ENCODE measurements at regions not wholly inside any gene's neighbourhood (a gene's known extent, or its start where the extent isn't known, plus 50 kb on each side); places are given as distances from the start of the nearest gene placed in this dataset.

GRCh38 chr22:27274770-27275449 lies 526.6 kb downstream of the MN1 start:
- H3K36me3 ChIP-seq (replicated peaks) = no peaks in the 10 kb centered on the region
- no peak for DNase-seq (ENCODE audit: low spot score in 2 of 2)
- H3K4me3 ChIP-seq = no peak overlapping the region
- no peaks in the 10 kb centered on the region for H3K4me1 ChIP-seq
- in situ Hi-C loops (cut with MboI; ENCODE audit: low sequenced_read_pairs) = no loop called here
- peaks cover 7% of the 10 kb centered on the region; the same call in 1 of the 2 replicates for H3K27me3 ChIP-seq (ENCODE audit: low read depth)
- 0 out of 2 replicates have a peak, but pooled peaks cover 3% of the 10 kb centered on the region for H3K9me3 ChIP-seq

GRCh38 chr22:27278946-27279345 lies 522.6 kb downstream of the MN1 start:
- Histone ChIP-seq H3K4me1 (no peaks in the 10 kb centered on the region), H3K27me3 (ENCODE audit: low read depth) (peaks cover 3% of the 10 kb centered on the region; the same call in 1 of the 2 replicates), H3K36me3 (replicated peaks) (no peaks in the 10 kb centered on the region), H3K4me3 (no peak overlapping the region), H3K9me3 (peaks cover 3% of the 10 kb centered on the region; the same call in 1 of the 2 replicates)
- DNase-seq (ENCODE audit: low spot score in 2 of 2) = no peak
- in situ Hi-C loops (cut with MboI; ENCODE audit: low sequenced_read_pairs) = no loop called here

GRCh38 chr22:27283240-27283639 lies 518.3 kb downstream of the MN1 start:
- Histone ChIP-seq H3K27me3 (ENCODE audit: low read depth) (peaks cover 3% of the 10 kb centered on the region; the same call in 1 of the 2 replicates), H3K4me1 (no peaks in the 10 kb centered on the region), H3K9me3 (no peaks in the 10 kb centered on the region; the same call in 1 of the 2 replicates), H3K36me3 (replicated peaks) (no peaks in the 10 kb centered on the region), H3K4me3 (no peak overlapping the region)
- in situ Hi-C loops (cut with MboI; ENCODE audit: low sequenced_read_pairs) = no loop called here
- DNase-seq (ENCODE audit: low spot score in 2 of 2) = no peak

- Histone ChIP-seq H3K4me1 (no peaks in the 10 kb centered on the region), H3K4me3 (no peak overlapping the region), H3K27me3 (ENCODE audit: low read depth) (peaks cover 3% of the 10 kb centered on the region; the same call in 1 of the 2 replicates), H3K9me3 (no peaks in the 10 kb centered on the region; the same call in 1 of the 2 replicates), H3K36me3 (replicated peaks) (no peaks in the 10 kb centered on the region)
- in situ Hi-C loops (cut with MboI; ENCODE audit: low sequenced_read_pairs) = no loop called here
- DNase-seq (ENCODE audit: low spot score in 2 of 2) = peak in 1 of 2 experiments; percentile 23
Measured at GRCh38 chr22:27283714-27284113, 517.8 kb downstream of the MN1 start.

GRCh38 chr22:27284324-27284723 lies 517.2 kb downstream of the MN1 start:
- Histone ChIP-seq H3K36me3 (replicated peaks) (no peaks in the 10 kb centered on the region), H3K9me3 (no peaks in the 10 kb centered on the region; the same call in 1 of the 2 replicates), H3K4me3 (no peak overlapping the region), H3K4me1 (no peaks in the 10 kb centered on the region), H3K27me3 (ENCODE audit: low read depth) (no peaks in the 10 kb centered on the region; the same call in 1 of the 2 replicates)
- no peak for DNase-seq (ENCODE audit: low spot score in 2 of 2)
- in situ Hi-C loops (cut with MboI; ENCODE audit: low sequenced_read_pairs) = no loop called here

GRCh38 chr22:27286711-27287110 lies 514.8 kb downstream of the MN1 start:
- no peak for DNase-seq (ENCODE audit: low spot score in 2 of 2)
- no peaks in the 10 kb centered on the region for H3K36me3 ChIP-seq (replicated peaks)
- H3K9me3 ChIP-seq = no peaks in the 10 kb centered on the region; the same call in 1 of the 2 replicates
- H3K27me3 ChIP-seq (ENCODE audit: low read depth) = no peaks in the 10 kb centered on the region
- no peak overlapping the region for H3K4me3 ChIP-seq
- H3K4me1 ChIP-seq = no peaks in the 10 kb centered on the region
- in situ Hi-C loops (cut with MboI; ENCODE audit: low sequenced_read_pairs) = no loop called here

- Histone ChIP-seq H3K9me3 (no peaks in the 10 kb centered on the region), H3K36me3 (replicated peaks) (no peaks in the 10 kb centered on the region), H3K4me3 (no peak overlapping the region), H3K27me3 (ENCODE audit: low read depth) (peaks cover 15% of the 10 kb centered on the region), H3K4me1 (no peaks in the 10 kb centered on the region)
- DNase-seq (ENCODE audit: low spot score in 2 of 2) = no peak
- in situ Hi-C loops (cut with MboI; ENCODE audit: low sequenced_read_pairs) = no loop called here
Measured at GRCh38 chr22:27292542-27293299, 508.8 kb downstream of the MN1 start.

- no peak overlapping the region for H3K4me3 ChIP-seq
- in situ Hi-C loops (cut with MboI; ENCODE audit: low sequenced_read_pairs) = no loop called here
- H3K36me3 ChIP-seq (replicated peaks) = no peaks in the 10 kb centered on the region
- H3K27me3 ChIP-seq (ENCODE audit: low read depth) = peaks cover 22% of the 10 kb centered on the region
- H3K4me1 ChIP-seq = no peaks in the 10 kb centered on the region
- no peak for DNase-seq (ENCODE audit: low spot score in 2 of 2)
- H3K9me3 ChIP-seq = no peaks in the 10 kb centered on the region
Measured at GRCh38 chr22:27293721-27294445, 507.7 kb downstream of the MN1 start.

GRCh38 chr22:27295040-27295439 lies 506.5 kb downstream of the MN1 start:
- H3K4me3 ChIP-seq = no peak overlapping the region
- H3K9me3 ChIP-seq = no peaks in the 10 kb centered on the region
- in situ Hi-C loops (cut with MboI; ENCODE audit: low sequenced_read_pairs) = no loop called here
- H3K36me3 ChIP-seq (replicated peaks) = no peaks in the 10 kb centered on the region
- H3K4me1 ChIP-seq = no peaks in the 10 kb centered on the region
- H3K27me3 ChIP-seq (ENCODE audit: low read depth) = peaks cover 25% of the 10 kb centered on the region
- DNase-seq (ENCODE audit: low spot score in 2 of 2) = no peak

GRCh38 chr22:27295605-27296004 lies 506.0 kb downstream of the MN1 start:
- Histone ChIP-seq H3K9me3 (no peaks in the 10 kb centered on the region), H3K27me3 (ENCODE audit: low read depth) (peaks cover 25% of the 10 kb centered on the region), H3K4me3 (no peak overlapping the region), H3K36me3 (replicated peaks) (no peaks in the 10 kb centered on the region), H3K4me1 (no peaks in the 10 kb centered on the region)
- DNase-seq (ENCODE audit: low spot score in 2 of 2) = no peak
- in situ Hi-C loops (cut with MboI; ENCODE audit: low sequenced_read_pairs) = no loop called here

- DNase-seq (ENCODE audit: low spot score in 2 of 2) = no peak
- no peaks in the 10 kb centered on the region for H3K4me1 ChIP-seq
- H3K9me3 ChIP-seq = no peaks in the 10 kb centered on the region
- peaks cover 25% of the 10 kb centered on the region for H3K27me3 ChIP-seq (ENCODE audit: low read depth)
- H3K36me3 ChIP-seq (replicated peaks) = no peaks in the 10 kb centered on the region
- in situ Hi-C loops (cut with MboI; ENCODE audit: low sequenced_read_pairs) = no loop called here
- no peak overlapping the region for H3K4me3 ChIP-seq
Measured at GRCh38 chr22:27296091-27296675, 505.4 kb downstream of the MN1 start.

GRCh38 chr22:27297125-27297524 lies 504.4 kb downstream of the MN1 start:
- H3K9me3 ChIP-seq = no peaks in the 10 kb centered on the region
- H3K4me1 ChIP-seq = no peaks in the 10 kb centered on the region
- H3K27me3 ChIP-seq (ENCODE audit: low read depth) = peaks cover 25% of the 10 kb centered on the region
- no peaks in the 10 kb centered on the region for H3K36me3 ChIP-seq (replicated peaks)
- no peak overlapping the region for H3K4me3 ChIP-seq
- DNase-seq (ENCODE audit: low spot score in 2 of 2) = no peak
- in situ Hi-C loops (cut with MboI; ENCODE audit: low sequenced_read_pairs) = no loop called here

- Histone ChIP-seq H3K4me3 (no peak overlapping the region), H3K27me3 (ENCODE audit: low read depth) (peaks cover 25% of the 10 kb centered on the region), H3K4me1 (no peaks in the 10 kb centered on the region), H3K36me3 (replicated peaks) (no peaks in the 10 kb centered on the region), H3K9me3 (no peaks in the 10 kb centered on the region)
- in situ Hi-C loops (cut with MboI; ENCODE audit: low sequenced_read_pairs) = no loop called here
- no peak for DNase-seq (ENCODE audit: low spot score in 2 of 2)
Measured at GRCh38 chr22:27298332-27298731, 503.2 kb downstream of the MN1 start.
